CD4-positive, alpha-beta T cell (primary cell): ENCODE measurements at regions not wholly inside any gene's neighbourhood (a gene's known extent, or its start where the extent isn't known, plus 50 kb on each side); places are given as distances from the start of the nearest gene placed in this dataset.
"Not testable (repeated sequence)": the region's sequence is repeated elsewhere in the genome, so short reads cannot be mapped to it uniquely, and the experiment has no call there.

Experiments
- ATAC-seq: fragments of 200-7000 bp; cut with Tn5 transposase; one replicate; pipeline ENCODE4 v1.10.0; 2022; ENCODE audit warnings: mild to moderate bottlenecking; ENCODE audit not compliant: poor library complexity
- CTCF ChIA-PET: fragments of 350-600 bp; sonication (Branson Sonifier 250); formaldehyde crosslinking; loops from one replicate; lab custom pipeline; 2021; ENCODE audit warnings: antibody characterized with exemption, inconsistent platforms; lab: Charles Lee
- POLR2A ChIA-PET: fragments of 350-600 bp; sonication (Branson Sonifier 250); formaldehyde crosslinking; loops from one replicate; lab custom pipeline; 2021; ENCODE audit warnings: antibody characterized with exemption, inconsistent platforms; lab: Charles Lee
- DNase-seq, 14 experiments: peaks; one replicate each; pipeline ENCODE4 v3.0.0-alpha.2; 2013 to 2020; ENCODE audit warnings: mixed read lengths in 2 of 14
- H3K27ac ChIP-seq, 2 donors: one replicate each; pipeline versions ENCODE4 v1.5.1 to v1.7.0; 2013; ENCODE audit warnings: low read length in 2 of 2, low read depth in 1 of 2, mild to moderate bottlenecking in 1 of 2
- H3K27me3 ChIP-seq, 2 experiments: 1 replicate in 1 of 2; 2 replicates in 1 of 2; pipeline versions ENCODE4 v1.6.1 to v1.7.0; 2013; ENCODE audit warnings: low read length in 2 of 2, control low read depth in 1 of 2, mild to moderate bottlenecking in 1 of 2, moderate library complexity in 1 of 2; ENCODE audit not compliant: insufficient read depth in 2 of 2, control insufficient read depth in 1 of 2
- H3K36me3 ChIP-seq: one replicate; pipeline ENCODE4 v1.6.1; 2013; ENCODE audit warnings: low read length, control low read depth; ENCODE audit not compliant: insufficient read depth
- H3K4me1 ChIP-seq: one replicate; pipeline ENCODE4 v1.6.1; 2013; ENCODE audit warnings: low read length, control low read depth; ENCODE audit not compliant: insufficient read depth
- H3K4me3 ChIP-seq: one replicate; pipeline ENCODE4 v1.5.1; 2013; ENCODE audit warnings: mild to moderate bottlenecking, low read length, moderate library complexity
- H3K9me3 ChIP-seq, 2 experiments: 1 replicate in 1 of 2; 2 replicates in 1 of 2; pipeline versions ENCODE4 v1.6.1 to v1.7.0; 2013; ENCODE audit warnings: low read length in 2 of 2, mild to moderate bottlenecking in 2 of 2, control low read depth in 1 of 2, moderate library complexity in 1 of 2; ENCODE audit not compliant: control insufficient read depth in 1 of 2, insufficient read depth in 1 of 2
- H3K27ac Mint-ChIP-seq: one replicate; pipeline ENCODE4 v1.8.0; 2020; ENCODE audit warnings: mixed read lengths
- H3K27me3 Mint-ChIP-seq: one replicate; pipeline ENCODE4 v1.8.0; 2021; ENCODE audit warnings: mixed read lengths
- H3K36me3 Mint-ChIP-seq: one replicate; pipeline ENCODE4 v1.8.0; 2021; ENCODE audit warnings: low read depth, mixed read lengths
- H3K4me1 Mint-ChIP-seq: one replicate; pipeline ENCODE4 v1.8.0; 2021; ENCODE audit warnings: low read depth, mixed read lengths
- H3K4me3 Mint-ChIP-seq: one replicate; pipeline ENCODE4 v1.8.0; 2020; ENCODE audit warnings: mild to moderate bottlenecking, mixed read lengths
- H3K9me3 Mint-ChIP-seq: one replicate; pipeline ENCODE4 v1.8.0; 2020; ENCODE audit warnings: mixed read lengths
- intact Hi-C, 2 experiments: fragments of 100-400 bp; cut with DNase I in 1 of 2; cut with micrococcal nuclease in 1 of 2; formaldehyde crosslinking; loops; one replicate each; pipeline versions ENCODE4 v1.15.1 to v1.9.0; 2023 to 2025; cut with DNase I, micrococcal nuclease
- TF ChIP-seq, protein P1 (sequence below): fragments of 200-600 bp; IDR thresholded peaks from one replicate; pipeline ENCODE4 v1.8.0; 2022; ENCODE audit warnings: antibody characterized with exemption, mild to moderate bottlenecking

DNA sequence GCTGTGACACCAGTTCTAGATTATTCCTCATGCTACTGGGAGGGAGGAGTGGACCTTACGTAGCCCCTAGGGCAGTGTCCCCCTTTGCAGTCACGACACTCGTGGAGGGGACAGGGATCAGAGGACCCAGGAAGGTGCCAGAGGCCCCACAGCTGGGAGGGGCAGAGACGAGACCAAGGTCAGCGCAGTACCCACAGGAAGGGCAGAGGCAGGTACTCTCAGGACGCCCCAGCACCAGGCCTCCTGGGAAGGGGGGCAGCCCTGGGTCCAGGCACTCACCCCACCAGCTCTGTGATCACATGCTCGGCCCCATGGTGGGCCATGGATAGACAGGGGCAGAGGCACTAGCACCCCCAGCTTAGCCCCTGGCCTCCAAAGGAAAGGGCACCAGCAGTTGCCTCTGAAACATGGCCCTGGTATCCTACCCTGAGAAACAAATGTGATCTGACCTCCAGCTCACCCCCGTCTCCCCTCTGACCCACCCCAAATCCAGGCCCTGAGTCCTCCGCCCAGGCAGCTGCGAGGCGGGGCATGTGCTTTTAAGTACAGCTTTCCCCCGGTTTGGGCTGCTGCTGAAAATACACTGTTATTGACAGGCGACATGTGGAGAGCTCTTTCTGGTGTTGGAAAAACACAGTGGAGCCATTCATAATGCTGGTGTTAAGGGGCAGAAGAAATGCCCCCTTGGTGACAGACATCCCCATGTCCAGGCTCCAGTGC is 361.9 kb downstream of the C16orf95 start:
- Mint-ChIP-seq H3K27ac (no peak overlapping the region), H3K4me1 (no peaks in the 10 kb centered on the region), H3K36me3 (no peaks in the 10 kb centered on the region), H3K9me3 (peaks cover 7% of the 10 kb centered on the region), H3K4me3 (no peak overlapping the region), H3K27me3 (peaks cover 27% of the 10 kb centered on the region)
- intact Hi-C loops: no loop called here
- Histone ChIP-seq H3K9me3 (peaks cover 0 to 20% of the 10 kb centered on the region in 2 experiments), H3K36me3 (no peaks in the 10 kb centered on the region), H3K4me3 (no peak overlapping the region), H3K4me1 (peaks cover 6% of the 10 kb centered on the region), H3K27ac (no peak overlapping the region), H3K27me3 (peaks cover 0 to 11% of the 10 kb centered on the region in 2 experiments)
- DNase-seq (no peak), ATAC-seq (no peak)
- TF ChIP-seq, protein P1, sequence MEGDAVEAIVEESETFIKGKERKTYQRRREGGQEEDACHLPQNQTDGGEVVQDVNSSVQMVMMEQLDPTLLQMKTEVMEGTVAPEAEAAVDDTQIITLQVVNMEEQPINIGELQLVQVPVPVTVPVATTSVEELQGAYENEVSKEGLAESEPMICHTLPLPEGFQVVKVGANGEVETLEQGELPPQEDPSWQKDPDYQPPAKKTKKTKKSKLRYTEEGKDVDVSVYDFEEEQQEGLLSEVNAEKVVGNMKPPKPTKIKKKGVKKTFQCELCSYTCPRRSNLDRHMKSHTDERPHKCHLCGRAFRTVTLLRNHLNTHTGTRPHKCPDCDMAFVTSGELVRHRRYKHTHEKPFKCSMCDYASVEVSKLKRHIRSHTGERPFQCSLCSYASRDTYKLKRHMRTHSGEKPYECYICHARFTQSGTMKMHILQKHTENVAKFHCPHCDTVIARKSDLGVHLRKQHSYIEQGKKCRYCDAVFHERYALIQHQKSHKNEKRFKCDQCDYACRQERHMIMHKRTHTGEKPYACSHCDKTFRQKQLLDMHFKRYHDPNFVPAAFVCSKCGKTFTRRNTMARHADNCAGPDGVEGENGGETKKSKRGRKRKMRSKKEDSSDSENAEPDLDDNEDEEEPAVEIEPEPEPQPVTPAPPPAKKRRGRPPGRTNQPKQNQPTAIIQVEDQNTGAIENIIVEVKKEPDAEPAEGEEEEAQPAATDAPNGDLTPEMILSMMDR: no peak
- ChIA-PET CTCF (no interaction called here), POLR2A (no interaction called here)

DNA sequence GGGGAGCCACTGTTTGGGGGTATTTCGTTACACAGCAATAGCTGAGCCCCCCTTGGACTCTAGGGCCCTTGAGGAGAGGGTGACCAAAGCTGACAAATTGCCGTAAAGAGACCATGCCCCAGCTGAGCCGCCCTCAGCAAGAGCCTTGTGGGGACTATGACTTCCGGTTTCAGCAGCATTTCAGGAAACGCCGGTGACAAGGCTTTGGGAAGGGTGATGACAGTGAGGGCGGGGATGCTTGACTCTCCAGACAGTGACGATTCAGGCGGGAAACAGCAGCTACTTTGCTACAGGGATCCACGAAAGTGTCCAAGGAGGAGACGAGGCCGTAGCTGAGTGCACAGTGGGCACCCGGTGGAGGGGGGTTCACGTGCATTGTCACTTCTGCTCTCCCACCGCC is 360.8 kb downstream of the C16orf95 start:
- ChIA-PET POLR2A (no interaction called here), CTCF (no interaction called here)
- Histone ChIP-seq H3K9me3 (peaks cover 0 to 20% of the 10 kb centered on the region in 2 experiments), H3K27ac (no peak overlapping the region), H3K4me1 (peaks cover 6% of the 10 kb centered on the region), H3K4me3 (no peak overlapping the region), H3K27me3 (peaks cover 0 to 11% of the 10 kb centered on the region in 2 experiments), H3K36me3 (no peaks in the 10 kb centered on the region)
- TF ChIP-seq, protein P1: no peak
- DNase-seq (no peak), ATAC-seq (no peak)
- intact Hi-C loops: no loop called here
- Mint-ChIP-seq H3K36me3 (no peaks in the 10 kb centered on the region), H3K9me3 (peaks cover 7% of the 10 kb centered on the region), H3K4me3 (no peak overlapping the region), H3K27me3 (peaks cover 32% of the 10 kb centered on the region), H3K27ac (no peak overlapping the region), H3K4me1 (no peaks in the 10 kb centered on the region)

DNA sequence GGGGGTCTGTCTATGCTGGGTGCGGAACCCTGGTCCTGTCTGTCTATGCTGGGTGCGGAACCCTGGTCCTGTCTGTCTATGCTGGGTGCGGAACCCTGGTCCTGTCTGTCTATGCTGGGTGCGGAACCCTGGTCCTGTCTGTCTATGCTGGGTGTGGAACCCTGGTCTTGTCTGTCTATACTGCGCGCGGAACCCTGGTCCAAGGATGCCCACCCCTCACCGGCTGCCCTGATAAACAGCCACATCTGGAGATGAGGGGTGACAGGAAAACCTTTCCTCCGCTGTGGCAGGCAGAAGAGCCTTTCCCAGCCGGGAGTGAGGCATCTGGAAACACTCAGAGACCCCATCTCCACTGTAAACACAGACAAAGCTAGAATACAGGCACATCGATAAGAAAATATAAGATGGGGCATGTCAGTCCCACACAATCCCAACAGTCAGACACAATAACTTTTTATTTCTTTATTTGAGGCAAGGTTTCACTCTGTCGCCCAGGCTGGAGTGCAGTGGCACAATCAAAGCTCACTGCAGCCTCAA is 359.5 kb downstream of the C16orf95 start:
- peaks cover 24% of the 10 kb centered on the region for H3K27me3 Mint-ChIP-seq
- CTCF ChIA-PET, ATAC-seq, POLR2A ChIA-PET, H3K9me3 Mint-ChIP-seq, H3K36me3 Mint-ChIP-seq, intact Hi-C loops, H3K27ac Mint-ChIP-seq, DNase-seq, H3K36me3 ChIP-seq, H3K4me3 ChIP-seq, H3K4me1 ChIP-seq, H3K27ac ChIP-seq, H3K4me3 Mint-ChIP-seq, H3K4me1 Mint-ChIP-seq: not testable (repeated sequence)
- peaks cover 0 to 11% of the 10 kb centered on the region in 2 experiments for H3K27me3 ChIP-seq
- peaks cover 0 to 23% of the 10 kb centered on the region in 2 experiments for H3K9me3 ChIP-seq
